ENCODE measurements at regions not wholly inside any gene's neighbourhood (a gene's known extent, or its start where the extent isn't known, plus 50 kb on each side); places are given as distances from the start of the nearest gene placed in this dataset.

GRCh38 chr21:15260604-15261003 lies 195.8 kb upstream of the NRIP1 start:
- no peak for DNase-seq (ENCODE audit: extremely low read depth in 1 of 11, low read depth in 9 of 11, low spot score in 4 of 11)

- DNase-seq (ENCODE audit: extremely low read depth in 1 of 11, low read depth in 9 of 11, low spot score in 4 of 11), result no peak
These were observed 199.4 kb upstream of the NRIP1 start for GRCh38 chr21:15264084-15264665.

- no peak for DNase-seq (ENCODE audit: extremely low read depth in 1 of 11, low read depth in 9 of 11, low spot score in 4 of 11)
These were observed 207.4 kb upstream of the NRIP1 start for GRCh38 chr21:15272171-15272570.

GRCh38 chr21:15272591-15272990 lies 207.8 kb upstream of the NRIP1 start:
- no peak for DNase-seq (ENCODE audit: extremely low read depth in 1 of 11, low read depth in 9 of 11, low spot score in 4 of 11)

GRCh38 chr21:15273244-15273643 lies 208.4 kb upstream of the NRIP1 start:
- no peak for DNase-seq (ENCODE audit: extremely low read depth in 1 of 11, low read depth in 9 of 11, low spot score in 4 of 11)

GRCh38 chr21:15274701-15275485 lies 210.1 kb upstream of the NRIP1 start:
- DNase-seq (ENCODE audit: extremely low read depth in 1 of 11, low read depth in 9 of 11, low spot score in 4 of 11), result no peak

- DNase-seq (ENCODE audit: extremely low read depth in 1 of 11, low read depth in 9 of 11, low spot score in 4 of 11), result no peak
These were observed 210.9 kb upstream of the NRIP1 start for GRCh38 chr21:15275615-15276235.

GRCh38 chr21:15276243-15276642 lies 211.4 kb upstream of the NRIP1 start:
- no peak for DNase-seq (ENCODE audit: extremely low read depth in 1 of 11, low read depth in 9 of 11, low spot score in 4 of 11)

GRCh38 chr21:15277466-15277865 lies 212.7 kb upstream of the NRIP1 start:
- DNase-seq (ENCODE audit: extremely low read depth in 1 of 11, low read depth in 9 of 11, low spot score in 4 of 11), result no peak

- DNase-seq (ENCODE audit: extremely low read depth in 1 of 11, low read depth in 9 of 11, low spot score in 4 of 11), result no peak
These were observed 213.5 kb upstream of the NRIP1 start for GRCh38 chr21:15278279-15278678.

- DNase-seq (ENCODE audit: extremely low read depth in 1 of 11, low read depth in 9 of 11, low spot score in 4 of 11), result no peak
These were observed 214.1 kb upstream of the NRIP1 start for GRCh38 chr21:15278851-15279250.

GRCh38 chr21:15279482-15279881 lies 214.7 kb upstream of the NRIP1 start:
- no peak for DNase-seq (ENCODE audit: extremely low read depth in 1 of 11, low read depth in 9 of 11, low spot score in 4 of 11)

- no peak for DNase-seq (ENCODE audit: extremely low read depth in 1 of 11, low read depth in 9 of 11, low spot score in 4 of 11)
These were observed 216.9 kb upstream of the NRIP1 start for GRCh38 chr21:15281714-15282113.

GRCh38 chr21:15282665-15283064 lies 217.9 kb upstream of the NRIP1 start:
- DNase-seq (ENCODE audit: extremely low read depth in 1 of 11, low read depth in 9 of 11, low spot score in 4 of 11), result peak in 4 of 11 donors; percentile 18 to 41 (median 24)

- DNase-seq (ENCODE audit: extremely low read depth in 1 of 11, low read depth in 9 of 11, low spot score in 4 of 11), result no peak
These were observed 218.3 kb upstream of the NRIP1 start for GRCh38 chr21:15283138-15283537.

GRCh38 chr21:15283789-15284188 lies 219.0 kb upstream of the NRIP1 start:
- DNase-seq (ENCODE audit: extremely low read depth in 1 of 11, low read depth in 9 of 11, low spot score in 4 of 11), result no peak

- no peak for DNase-seq (ENCODE audit: extremely low read depth in 1 of 11, low read depth in 9 of 11, low spot score in 4 of 11)
These were observed 220.8 kb upstream of the NRIP1 start for GRCh38 chr21:15285556-15285955.

- no peak for DNase-seq (ENCODE audit: extremely low read depth in 1 of 11, low read depth in 9 of 11, low spot score in 4 of 11)
These were observed 224.4 kb upstream of the NRIP1 start for GRCh38 chr21:15289246-15289645.

GRCh38 chr21:15289896-15290841 lies 225.4 kb upstream of the NRIP1 start:
- DNase-seq (ENCODE audit: extremely low read depth in 1 of 11, low read depth in 9 of 11, low spot score in 4 of 11), result peak in 5 of 11 donors; percentile 35 to 64 (median 45)

Data from renal cortex interstitium (tissue), 11 donors.